GM12873 (cell line): ENCODE measurements at regions not wholly inside any gene's neighbourhood (a gene's known extent, or its start where the extent isn't known, plus 50 kb on each side); places are given as distances from the start of the nearest gene placed in this dataset.

Experiments used
- CTCF ChIP-seq: IDR thresholded peaks from 2 replicates; pipeline ENCODE4 v1.5.1; 2012; ENCODE audit warnings: low read depth, mild to moderate bottlenecking, moderate library complexity, low read length, control low read depth; ENCODE audit not compliant: insufficient read depth; ENCODE audit errors: missing control alignments

- TF ChIP-seq CTCF: no peak
Observed at GRCh38 chr1:181359012-181359411, 124.3 kb upstream of the CACNA1E start.

- TF ChIP-seq CTCF: no peak
Observed at GRCh38 chr1:181364801-181365200, 118.5 kb upstream of the CACNA1E start.

- TF ChIP-seq CTCF: no peak
Observed at GRCh38 chr1:181366910-181367309, 116.4 kb upstream of the CACNA1E start.

GRCh38 chr1:181369416-181369815, 113.9 kb upstream of the CACNA1E start:
- no peak for TF ChIP-seq CTCF

GRCh38 chr1:181383695-181384094, 99.6 kb upstream of the CACNA1E start:
- no peak for TF ChIP-seq CTCF

GRCh38 chr1:181386340-181386739, 97.0 kb upstream of the CACNA1E start:
- TF ChIP-seq CTCF: no peak

GRCh38 chr1:181386951-181387350, 96.4 kb upstream of the CACNA1E start:
- TF ChIP-seq CTCF: no peak
